A549 (cell line): ENCODE measurements at regions not wholly inside any gene's neighbourhood (a gene's known extent, or its start where the extent isn't known, plus 50 kb on each side); places are given as distances from the start of the nearest gene placed in this dataset.

Experiments
- ATAC-seq, 2 experiments: fragments of 200-7000 bp in 1 of 2; fragments of >200 bp in 1 of 2; cut with Nextera tagmentation in 1 of 2; cut with Tn5 transposase in 1 of 2; 3 replicates each; pipeline versions ENCODE4 v1.8.0 to v1.9.1; 2018 to 2020; ENCODE audit warnings: mild to moderate bottlenecking in 1 of 2, moderate library complexity in 1 of 2
- CTCF ChIA-PET: fragments of 300-600 bp; sonication (Branson Sonifier 250); formaldehyde crosslinking; extraction: SDS; loops from one replicate; lab custom pipeline; 2021; ENCODE audit warnings: antibody characterized with exemption, inconsistent platforms; lab: Yijun Ruan, JAX
- POLR2A ChIA-PET: fragments of 350-600 bp; formaldehyde crosslinking; extraction: SDS; loops from one replicate; lab custom pipeline; 2021; ENCODE audit warnings: antibody characterized with exemption, inconsistent platforms; lab: Yijun Ruan, JAX
- DNase-seq, 2 experiments: peaks; one replicate each; pipeline versions ENCODE4 v3.0.0 to v3.0.0-alpha.2; 2011 to 2016; ENCODE audit warnings: low read depth in 1 of 2, low spot score in 1 of 2
- FAIRE-seq: peaks from 2 replicates; lab custom pipeline; 2011; peaks lifted over from hg19 to GRCh38; lab: Jason Lieb, UNC
- H3K27ac ChIP-seq, 2 experiments: fragments of >200 bp; sonication (Bioruptor Twin); formaldehyde crosslinking; 3 replicates each; pipeline ENCODE4 v1.5.1; 2016 to 2017
- H3K4me1 ChIP-seq: fragments of >200 bp; sonication (Bioruptor Twin); formaldehyde crosslinking; 3 replicates; pipeline ENCODE4 v1.6.1; 2016
- H3K4me2 ChIP-seq: fragments of >200 bp; sonication (Bioruptor Twin); formaldehyde crosslinking; 3 replicates; pipeline ENCODE4 v1.6.1; 2016
- H3K4me3 ChIP-seq: fragments of >200 bp; sonication (Bioruptor Twin); formaldehyde crosslinking; 3 replicates; pipeline ENCODE4 v1.5.1; 2016
- H3K9me3 ChIP-seq: fragments of >200 bp; sonication (Bioruptor Twin); formaldehyde crosslinking; 3 replicates; pipeline ENCODE4 v1.6.1; 2016
- BHLHE40 ChIP-seq: IDR thresholded peaks from 2 replicates; pipeline ENCODE4 v1.6.1; 2012; ENCODE audit warnings: low read depth, low read length, inconsistent platforms
- CBX8 ChIP-seq: fragments of 200-600 bp; sonication (generic); IDR thresholded peaks from 2 replicates; pipeline ENCODE4 v1.6.1; 2016
- CEBPB ChIP-seq, 2 experiments: fragments of >200 bp in 1 of 2; sonication (Bioruptor Twin) in 1 of 2; formaldehyde crosslinking in 1 of 2; IDR thresholded peaks; 2 replicates each; pipeline ENCODE4 v1.6.1; 2012 to 2016
- EHF ChIP-seq: fragments of 250-450 bp; sonication (Bioruptor Pico); IDR thresholded peaks from 2 replicates; pipeline ENCODE4 v1.5.0; 2020; ENCODE audit warnings: mild to moderate bottlenecking
- EP300 ChIP-seq, 2 experiments: fragments of >200 bp; sonication (Bioruptor Twin); formaldehyde crosslinking; IDR thresholded peaks; 2 replicates in 1 of 2; 3 replicates in 1 of 2; pipeline ENCODE4 v1.6.1; 2016 to 2017
- FOSL2 ChIP-seq, 2 experiments: fragments of 450-650 bp in 1 of 2; fragments of >200 bp in 1 of 2; sonication (Bioruptor Twin) in 1 of 2; formaldehyde crosslinking; IDR thresholded peaks; 2 replicates each; pipeline versions ENCODE4 v1.5.0 to v1.6.1; 2016 to 2020; ENCODE audit warnings: mild to moderate bottlenecking in 1 of 2, moderate library complexity in 1 of 2
- HOXB13 ChIP-seq: fragments of 250-450 bp; sonication (Bioruptor Pico); IDR thresholded peaks from 2 replicates; pipeline ENCODE4 v1.5.0; 2020; ENCODE audit warnings: low read depth, mild to moderate bottlenecking, moderate library complexity
- HOXB5 ChIP-seq: fragments of 250-450 bp; sonication (Bioruptor Pico); IDR thresholded peaks from 2 replicates; pipeline ENCODE4 v1.5.0; 2020; ENCODE audit warnings: mild to moderate bottlenecking, moderate library complexity
- KDM1A ChIP-seq: fragments of 200-600 bp; sonication (generic); IDR thresholded peaks from 2 replicates; pipeline ENCODE4 v1.6.1; 2016; ENCODE audit warnings: low read depth, mild to moderate bottlenecking
- NR3C1 ChIP-seq: fragments of >200 bp; sonication (Bioruptor Twin); formaldehyde crosslinking; IDR thresholded peaks from 3 replicates; pipeline ENCODE4 v1.6.1; 2017
- PHF8 ChIP-seq: fragments of 200-600 bp; sonication (generic); IDR thresholded peaks from 2 replicates; pipeline ENCODE4 v1.6.1; 2016; ENCODE audit warnings: low read depth, mild to moderate bottlenecking, antibody characterized with exemption, moderate library complexity, borderline replicate concordance
- POLR2A ChIP-seq: IDR thresholded peaks from 2 replicates; pipeline ENCODE4 v1.6.1; 2012; ENCODE audit warnings: mild to moderate bottlenecking, low read length
- RAD21 ChIP-seq, 2 experiments: fragments of >200 bp in 1 of 2; sonication (Bioruptor Twin) in 1 of 2; formaldehyde crosslinking in 1 of 2; IDR thresholded peaks in 1 of 2; conservative IDR thresholded peaks in 1 of 2; 2 replicates in 1 of 2; 3 replicates in 1 of 2; pipeline ENCODE4 v1.6.1; 2012 to 2018; ENCODE audit warnings: inconsistent platforms in 1 of 2
- RCOR1 ChIP-seq: fragments of 150-350 bp; IDR thresholded peaks from 2 replicates; pipeline ENCODE4 v1.6.1; 2014; ENCODE audit warnings: antibody characterized with exemption, low read length, low read depth
- RFX5 ChIP-seq: fragments of 450-650 bp; IDR thresholded peaks from 2 replicates; pipeline ENCODE4 v1.7.1; 2014; ENCODE audit warnings: antibody characterized with exemption, mild to moderate bottlenecking, moderate library complexity
- RNF2 ChIP-seq: fragments of 200-600 bp; sonication (generic); IDR thresholded peaks from 2 replicates; pipeline ENCODE4 v1.6.1; 2016; ENCODE audit warnings: low read depth, mild to moderate bottlenecking, antibody characterized with exemption, moderate library complexity, borderline replicate concordance
- TP53 ChIP-seq: fragments of 250-450 bp; sonication (Bioruptor Pico); IDR thresholded peaks from 2 replicates; pipeline ENCODE4 v1.5.0; 2021; ENCODE audit warnings: mild to moderate bottlenecking, moderate library complexity
- ZFP36 ChIP-seq: fragments of 450-650 bp; IDR thresholded peaks from 2 replicates; pipeline ENCODE4 v1.6.1; 2014; ENCODE audit warnings: borderline replicate concordance; ENCODE audit not compliant: partially characterized antibody
- ZSCAN20 ChIP-seq: fragments of 250-450 bp; sonication (Bioruptor Pico); IDR thresholded peaks from 2 replicates; pipeline ENCODE4 v1.8.0; 2022; ENCODE audit warnings: mild to moderate bottlenecking, moderate library complexity
- WGBS: methylation state at CpG from one replicate; pipeline ENCODE4 v1.1.6; 2017; ENCODE audit errors: missing lambda C conversion rate; 5-methylcytosine and 5-hydroxymethylcytosine counted together
- TF ChIP-seq, protein P1 (sequence below): fragments of 450-650 bp; IDR thresholded peaks from 2 replicates; pipeline ENCODE4 v1.6.1; 2014; ENCODE audit warnings: antibody characterized with exemption
- TF ChIP-seq, protein P2 (sequence below): IDR thresholded peaks from 2 replicates; pipeline ENCODE4 v1.6.1; 2012
- TF ChIP-seq, protein P3 (sequence below): fragments of >200 bp; sonication (Bioruptor Twin); formaldehyde crosslinking; IDR thresholded peaks from 2 replicates; pipeline ENCODE4 v1.6.1; 2016
- TF ChIP-seq, protein P4 (sequence below): fragments of >200 bp; sonication (Bioruptor Twin); formaldehyde crosslinking; IDR thresholded peaks from 3 replicates; pipeline ENCODE4 v1.6.1; 2016
- TF ChIP-seq, protein P5 (sequence below): fragments of 200-600 bp; sonication (generic); IDR thresholded peaks from 2 replicates; pipeline ENCODE4 v1.6.1; 2016; ENCODE audit warnings: antibody characterized with exemption, mild to moderate bottlenecking, moderate library complexity

DNA sequence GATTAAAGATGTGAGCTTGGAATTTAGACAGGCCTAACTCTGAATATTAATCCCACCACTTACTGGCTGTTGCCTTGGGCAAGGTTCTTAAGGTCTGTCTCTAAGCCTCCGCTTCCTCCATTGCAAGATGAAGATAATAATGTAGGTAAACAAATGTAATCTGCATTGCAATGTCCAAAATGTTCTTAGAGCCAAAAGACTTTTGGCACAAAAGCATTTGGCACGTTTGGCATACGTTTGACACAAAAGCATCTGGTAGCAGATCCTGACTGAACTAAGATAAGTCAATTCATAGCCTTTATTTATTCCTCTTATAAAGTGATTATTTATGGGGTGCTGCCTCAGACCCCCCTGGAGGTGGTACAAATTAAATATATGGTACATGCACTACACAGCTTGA lies 229.9 kb upstream of the STXBP5 start:
- no peak for TF ChIP-seq ZSCAN20 (CRISPR knock-in tag)
- TF ChIP-seq HOXB13 (CRISPR knock-in tag): no peak
- TF ChIP-seq CBX8: no peak
- TF ChIP-seq NR3C1: no peak
- TF ChIP-seq, protein P1, sequence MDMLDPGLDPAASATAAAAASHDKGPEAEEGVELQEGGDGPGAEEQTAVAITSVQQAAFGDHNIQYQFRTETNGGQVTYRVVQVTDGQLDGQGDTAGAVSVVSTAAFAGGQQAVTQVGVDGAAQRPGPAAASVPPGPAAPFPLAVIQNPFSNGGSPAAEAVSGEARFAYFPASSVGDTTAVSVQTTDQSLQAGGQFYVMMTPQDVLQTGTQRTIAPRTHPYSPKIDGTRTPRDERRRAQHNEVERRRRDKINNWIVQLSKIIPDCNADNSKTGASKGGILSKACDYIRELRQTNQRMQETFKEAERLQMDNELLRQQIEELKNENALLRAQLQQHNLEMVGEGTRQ: no peak
- TF ChIP-seq EHF (CRISPR knock-in tag): no peak
- TF ChIP-seq CEBPB (IDR thresholded peaks at IDR 0.05): no peak
- TF ChIP-seq, protein P2, sequence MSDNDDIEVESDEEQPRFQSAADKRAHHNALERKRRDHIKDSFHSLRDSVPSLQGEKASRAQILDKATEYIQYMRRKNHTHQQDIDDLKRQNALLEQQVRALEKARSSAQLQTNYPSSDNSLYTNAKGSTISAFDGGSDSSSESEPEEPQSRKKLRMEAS: no peak
- TF ChIP-seq KDM1A: no peak
- TF ChIP-seq, protein P3, sequence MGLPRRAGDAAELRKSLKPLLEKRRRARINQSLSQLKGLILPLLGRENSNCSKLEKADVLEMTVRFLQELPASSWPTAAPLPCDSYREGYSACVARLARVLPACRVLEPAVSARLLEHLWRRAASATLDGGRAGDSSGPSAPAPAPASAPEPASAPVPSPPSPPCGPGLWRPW: no peak
- no peak for TF ChIP-seq PHF8
- no peak for TF ChIP-seq RCOR1
- TF ChIP-seq TP53 (CRISPR knock-in tag): no peak
- TF ChIP-seq HOXB5: no peak
- TF ChIP-seq ZFP36: no peak
- TF ChIP-seq BHLHE40: no peak
- no peak for TF ChIP-seq RAD21 (conservative IDR thresholded peaks at IDR 0.05 in 1 of 2, IDR thresholded peaks at IDR 0.05 in 1 of 2)
- TF ChIP-seq FOSL2 (IDR thresholded peaks at IDR 0.05): no peak
- TF ChIP-seq FOSL2 (CRISPR knock-in tag; IDR thresholded peaks at IDR 0.05): no peak
- no peak for TF ChIP-seq POLR2A
- WGBS: 72% methylated on average over 3 of the region's 3 CpGs
- no peaks in the 10 kb centered on the region for H3K4me1 ChIP-seq
- no peak overlapping the region for H3K4me3 ChIP-seq
- no peak for DNase-seq
- no peak for FAIRE-seq
- POLR2A ChIA-PET: no interaction called here
- CTCF ChIA-PET: no interaction called here
- no peak overlapping the region for H3K27ac ChIP-seq
- no peak overlapping the region for H3K4me2 ChIP-seq
- no peak for ATAC-seq
- no peaks in the 10 kb centered on the region for H3K9me3 ChIP-seq

DNA sequence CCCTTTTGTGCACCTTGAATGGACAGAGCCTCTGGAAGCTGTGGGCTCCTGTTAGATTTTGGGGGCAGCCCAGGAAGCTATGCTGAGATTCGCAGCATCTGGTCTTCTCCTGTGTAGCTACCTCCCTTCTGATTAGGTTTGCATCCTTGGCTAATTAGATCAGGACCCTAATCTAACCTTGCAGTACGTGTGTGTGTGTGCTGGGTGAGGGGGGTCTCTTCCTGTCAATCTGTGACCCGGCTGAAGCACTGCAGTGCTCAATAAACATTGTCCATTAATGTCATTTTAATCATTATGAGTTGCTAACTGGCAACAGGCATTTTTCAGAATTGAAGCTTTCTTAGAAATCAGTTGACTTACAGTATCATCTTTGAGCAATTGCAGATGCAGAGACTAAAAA lies 229.1 kb upstream of the STXBP5 start:
- ATAC-seq: no peak
- H3K4me1 ChIP-seq: no peaks in the 10 kb centered on the region
- CTCF ChIA-PET: no interaction called here
- WGBS: 55% methylated on average over 3 of the region's 3 CpGs
- POLR2A ChIA-PET: no interaction called here
- no peak for DNase-seq
- no peak overlapping the region for H3K4me2 ChIP-seq
- H3K9me3 ChIP-seq: no peaks in the 10 kb centered on the region
- TF ChIP-seq EP300 (IDR thresholded peaks at IDR 0.05) (no peak), HOXB5 (no peak), RFX5 (no peak), RNF2 (no peak)
- TF ChIP-seq, protein P4, sequence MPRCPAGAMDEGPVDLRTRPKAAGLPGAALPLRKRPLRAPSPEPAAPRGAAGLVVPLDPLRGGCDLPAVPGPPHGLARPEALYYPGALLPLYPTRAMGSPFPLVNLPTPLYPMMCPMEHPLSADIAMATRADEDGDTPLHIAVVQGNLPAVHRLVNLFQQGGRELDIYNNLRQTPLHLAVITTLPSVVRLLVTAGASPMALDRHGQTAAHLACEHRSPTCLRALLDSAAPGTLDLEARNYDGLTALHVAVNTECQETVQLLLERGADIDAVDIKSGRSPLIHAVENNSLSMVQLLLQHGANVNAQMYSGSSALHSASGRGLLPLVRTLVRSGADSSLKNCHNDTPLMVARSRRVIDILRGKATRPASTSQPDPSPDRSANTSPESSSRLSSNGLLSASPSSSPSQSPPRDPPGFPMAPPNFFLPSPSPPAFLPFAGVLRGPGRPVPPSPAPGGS: no peak
- TF ChIP-seq, protein P5, sequence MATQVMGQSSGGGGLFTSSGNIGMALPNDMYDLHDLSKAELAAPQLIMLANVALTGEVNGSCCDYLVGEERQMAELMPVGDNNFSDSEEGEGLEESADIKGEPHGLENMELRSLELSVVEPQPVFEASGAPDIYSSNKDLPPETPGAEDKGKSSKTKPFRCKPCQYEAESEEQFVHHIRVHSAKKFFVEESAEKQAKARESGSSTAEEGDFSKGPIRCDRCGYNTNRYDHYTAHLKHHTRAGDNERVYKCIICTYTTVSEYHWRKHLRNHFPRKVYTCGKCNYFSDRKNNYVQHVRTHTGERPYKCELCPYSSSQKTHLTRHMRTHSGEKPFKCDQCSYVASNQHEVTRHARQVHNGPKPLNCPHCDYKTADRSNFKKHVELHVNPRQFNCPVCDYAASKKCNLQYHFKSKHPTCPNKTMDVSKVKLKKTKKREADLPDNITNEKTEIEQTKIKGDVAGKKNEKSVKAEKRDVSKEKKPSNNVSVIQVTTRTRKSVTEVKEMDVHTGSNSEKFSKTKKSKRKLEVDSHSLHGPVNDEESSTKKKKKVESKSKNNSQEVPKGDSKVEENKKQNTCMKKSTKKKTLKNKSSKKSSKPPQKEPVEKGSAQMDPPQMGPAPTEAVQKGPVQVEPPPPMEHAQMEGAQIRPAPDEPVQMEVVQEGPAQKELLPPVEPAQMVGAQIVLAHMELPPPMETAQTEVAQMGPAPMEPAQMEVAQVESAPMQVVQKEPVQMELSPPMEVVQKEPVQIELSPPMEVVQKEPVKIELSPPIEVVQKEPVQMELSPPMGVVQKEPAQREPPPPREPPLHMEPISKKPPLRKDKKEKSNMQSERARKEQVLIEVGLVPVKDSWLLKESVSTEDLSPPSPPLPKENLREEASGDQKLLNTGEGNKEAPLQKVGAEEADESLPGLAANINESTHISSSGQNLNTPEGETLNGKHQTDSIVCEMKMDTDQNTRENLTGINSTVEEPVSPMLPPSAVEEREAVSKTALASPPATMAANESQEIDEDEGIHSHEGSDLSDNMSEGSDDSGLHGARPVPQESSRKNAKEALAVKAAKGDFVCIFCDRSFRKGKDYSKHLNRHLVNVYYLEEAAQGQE: no peak
- H3K27ac ChIP-seq: no peak overlapping the region
- no peak for FAIRE-seq
- H3K4me3 ChIP-seq: no peak overlapping the region
